SK-N-DZ (cell line): ENCODE measurements at regions not wholly inside any gene's neighbourhood (a gene's known extent, or its start where the extent isn't known, plus 50 kb on each side); places are given as distances from the start of the nearest gene placed in this dataset.
"Not testable (repeated sequence)": the region's sequence is repeated elsewhere in the genome, so short reads cannot be mapped to it uniquely, and the experiment has no call there.

Source experiments
- DNase-seq: peaks from one replicate; pipeline ENCODE4 v3.0.0-alpha.2; 2015; ENCODE audit warnings: low spot score

DNA sequence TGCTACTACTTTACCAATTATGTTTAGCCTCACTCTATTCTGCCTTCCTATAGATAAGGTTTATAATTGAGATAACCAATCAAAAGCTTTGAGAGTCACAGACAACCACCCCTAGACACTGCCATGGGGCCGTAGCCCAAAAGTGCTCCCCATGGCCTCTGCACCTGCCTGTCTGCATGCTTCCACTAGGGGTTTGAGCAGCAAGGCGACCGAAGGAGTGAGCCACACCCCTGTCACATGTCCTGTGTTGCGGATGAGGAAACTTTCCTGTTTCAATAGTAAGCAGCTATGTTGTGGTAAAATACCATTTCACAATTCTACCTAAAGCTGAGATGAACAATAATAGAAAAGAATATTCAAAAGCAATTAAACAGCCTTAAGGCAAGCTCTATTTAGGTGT is 856.0 kb upstream of the FRG1 start:
- no peak for DNase-seq

DNA sequence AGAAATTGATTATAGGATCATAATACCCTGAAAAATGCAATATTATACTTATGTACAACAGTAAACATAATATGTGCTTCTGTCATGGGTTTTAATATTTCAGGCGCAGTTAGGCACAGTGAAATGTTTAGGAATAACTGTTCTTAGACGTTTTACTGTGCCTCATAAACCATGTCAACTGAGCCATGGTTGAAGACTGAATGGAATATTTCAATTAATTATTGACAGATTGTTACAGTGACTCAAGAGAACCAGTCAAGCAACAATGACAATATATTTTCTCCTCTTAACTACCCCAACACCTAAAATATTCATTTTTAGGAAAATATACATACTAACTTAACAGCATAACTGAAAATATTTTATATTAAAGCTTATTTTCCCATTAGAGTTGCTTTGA is 852.7 kb upstream of the FRG1 start:
- DNase-seq = no peak

DNA sequence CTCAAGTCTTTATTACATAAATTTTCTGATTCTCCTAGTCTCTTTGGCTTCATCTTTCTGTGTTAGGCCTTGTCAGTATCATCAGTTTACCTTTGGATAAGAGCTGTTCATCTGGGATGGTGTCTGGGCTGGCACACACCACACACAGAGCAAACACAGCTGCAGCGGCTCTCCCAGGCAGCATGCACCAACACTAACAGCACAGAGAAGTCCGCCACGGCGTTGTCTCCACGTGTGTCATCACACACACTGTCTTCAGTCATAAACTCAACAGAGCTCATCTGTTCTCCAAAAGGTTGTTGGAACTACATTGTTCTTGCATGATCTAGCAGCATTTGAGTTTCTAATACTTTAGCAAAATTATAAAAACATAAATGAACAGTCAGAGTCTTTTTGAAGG is 851.9 kb upstream of the FRG1 start:
- DNase-seq = no peak

DNA sequence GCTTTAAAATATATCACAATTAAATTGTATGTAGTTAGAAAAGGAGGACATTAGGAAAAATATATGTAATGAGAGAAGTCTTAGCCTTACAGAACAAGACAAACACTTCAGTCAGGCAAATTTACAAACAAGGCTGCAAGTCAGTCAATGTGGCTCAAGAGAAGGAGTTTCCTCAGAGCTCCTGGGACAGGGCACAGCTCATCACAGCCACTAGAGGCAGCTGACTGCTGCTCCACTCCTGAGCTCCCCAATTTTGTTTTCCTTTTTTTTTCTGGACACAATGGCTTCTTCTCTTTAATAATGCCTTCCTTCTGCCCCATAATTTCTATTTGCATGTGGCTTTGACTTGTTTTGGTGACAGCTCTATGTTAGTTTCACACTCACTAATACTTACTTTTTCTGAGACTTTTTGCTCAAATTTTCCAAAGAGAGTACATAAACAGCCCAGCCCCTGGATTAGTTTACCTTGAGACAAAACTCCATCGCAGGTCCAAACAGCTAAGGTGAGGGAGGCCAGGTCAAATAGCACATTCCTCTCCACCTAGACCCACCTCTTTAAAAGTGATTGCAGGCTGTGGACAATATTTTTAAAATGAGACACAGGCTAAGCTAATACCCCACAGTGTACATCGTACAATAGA is 850.4 kb upstream of the FRG1 start:
- no peak for DNase-seq

DNA sequence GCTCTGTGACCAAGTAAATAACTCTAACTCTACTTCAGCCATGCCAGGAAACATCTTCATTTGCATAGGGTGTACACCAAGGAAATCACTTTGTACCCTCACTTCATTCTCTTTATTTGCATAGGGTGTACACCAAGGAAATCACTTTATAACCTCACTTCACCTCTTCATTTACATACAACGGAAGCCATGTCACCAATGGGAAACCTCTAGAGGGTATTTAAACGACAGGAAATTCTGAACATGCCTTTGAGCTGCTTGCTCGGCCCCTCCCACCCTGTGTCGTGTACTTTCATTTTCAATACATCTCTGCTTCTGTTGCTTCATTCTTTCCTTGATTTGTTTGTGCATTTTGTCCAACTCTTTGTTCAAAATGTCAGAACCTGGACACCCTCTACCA is 848.1 kb upstream of the FRG1 start:
- no peak for DNase-seq

DNA sequence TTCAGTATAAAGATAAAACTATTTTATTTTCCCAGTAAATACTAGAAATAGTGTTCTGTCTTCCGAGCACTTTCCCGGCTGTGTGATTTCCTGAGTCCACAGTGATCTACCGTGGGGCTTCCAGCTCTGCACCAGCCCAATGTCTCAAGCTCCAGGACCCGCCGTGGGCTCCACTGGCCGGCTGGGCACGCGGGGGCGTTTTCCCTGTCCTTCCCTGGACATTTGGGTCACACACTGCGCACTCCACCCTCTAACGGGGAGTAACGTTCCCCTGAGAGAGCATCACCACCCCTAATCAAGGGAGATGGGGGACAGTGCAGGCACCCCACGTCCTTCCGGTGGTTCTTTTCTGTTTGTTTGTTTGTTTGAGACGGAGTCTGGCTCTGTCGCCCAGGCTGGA is 844.6 kb upstream of the FRG1 start:
- DNase-seq = no peak

DNA sequence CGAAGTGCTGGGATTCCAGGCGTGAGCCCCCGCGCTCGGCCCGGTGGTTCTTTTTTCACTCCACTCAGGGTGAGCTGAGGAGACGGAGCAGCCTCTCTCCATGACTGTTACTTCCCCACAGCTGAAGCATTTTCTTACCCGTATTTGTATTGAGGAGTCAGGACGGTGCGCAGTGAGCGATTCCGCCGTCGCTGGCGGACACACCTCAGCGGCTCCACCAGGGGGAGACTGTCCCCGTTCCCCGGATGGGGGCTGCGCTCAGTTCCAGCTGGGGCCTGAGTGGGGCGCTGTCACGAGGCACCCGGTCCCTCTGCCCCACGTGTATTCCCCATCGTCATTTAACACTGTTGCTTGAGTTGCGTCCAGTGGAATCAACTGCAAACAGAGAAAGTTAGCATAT is 844.0 kb upstream of the FRG1 start:
- no peak for DNase-seq

DNA sequence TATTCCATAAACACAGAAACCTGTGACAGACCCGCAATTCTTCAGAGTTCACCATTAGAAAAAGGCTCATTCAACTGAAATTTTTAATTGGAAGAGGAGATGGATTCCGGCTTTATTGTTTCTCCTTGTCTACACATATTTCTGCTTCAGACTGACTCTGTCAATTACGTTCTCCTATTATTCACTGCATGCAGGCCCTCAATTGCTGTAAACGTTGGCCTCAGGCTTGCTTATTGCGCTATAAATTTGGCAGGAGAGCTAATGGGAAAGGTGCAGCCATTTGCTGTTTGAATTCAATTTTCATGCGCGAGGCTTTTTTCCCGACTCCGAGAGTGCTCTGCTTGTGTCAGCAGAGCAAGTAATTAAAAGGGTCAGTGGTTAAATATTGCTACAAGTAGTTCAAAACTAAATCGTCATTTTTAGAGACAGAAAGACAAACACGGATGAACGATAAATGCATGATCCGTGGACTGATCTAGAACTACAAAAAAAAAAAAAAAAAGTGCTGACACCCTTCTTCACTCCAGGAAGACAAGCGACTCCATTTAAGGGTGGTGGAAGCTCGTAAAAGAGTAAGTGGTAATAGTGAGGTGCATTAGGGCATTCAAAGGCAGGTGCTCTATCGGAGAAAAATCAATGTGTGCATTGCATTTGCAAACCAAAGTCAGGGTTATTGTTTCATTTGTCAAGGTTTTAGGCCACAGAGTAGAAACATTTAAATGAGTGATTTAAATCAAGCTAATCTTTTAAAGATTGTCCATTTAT is 841.6 kb upstream of the FRG1 start:
- DNase-seq = no peak

DNA sequence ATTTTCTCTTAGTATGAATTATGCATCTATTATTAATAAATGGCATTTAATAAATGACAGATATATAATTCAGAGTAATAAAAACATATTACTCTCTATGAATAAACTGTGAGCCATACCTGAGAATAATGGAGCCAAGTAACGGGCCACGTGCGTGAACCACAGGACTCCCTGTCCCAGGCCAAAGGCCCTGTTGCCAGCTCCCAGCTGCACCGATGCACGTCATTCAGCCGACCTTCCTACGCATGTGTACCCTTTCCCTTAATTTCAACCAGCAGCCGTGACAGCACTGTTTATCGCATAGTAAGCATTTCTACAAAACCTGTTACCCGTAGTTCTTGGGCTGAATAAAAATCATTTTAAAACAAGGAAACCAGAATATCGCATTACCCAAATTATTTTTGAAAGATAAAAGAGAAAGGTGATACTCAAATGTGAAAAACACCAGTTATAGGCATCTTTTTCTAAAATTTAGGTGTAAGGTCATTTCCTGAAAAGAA is 827.2 kb upstream of the FRG1 start:
- DNase-seq = no peak

DNA sequence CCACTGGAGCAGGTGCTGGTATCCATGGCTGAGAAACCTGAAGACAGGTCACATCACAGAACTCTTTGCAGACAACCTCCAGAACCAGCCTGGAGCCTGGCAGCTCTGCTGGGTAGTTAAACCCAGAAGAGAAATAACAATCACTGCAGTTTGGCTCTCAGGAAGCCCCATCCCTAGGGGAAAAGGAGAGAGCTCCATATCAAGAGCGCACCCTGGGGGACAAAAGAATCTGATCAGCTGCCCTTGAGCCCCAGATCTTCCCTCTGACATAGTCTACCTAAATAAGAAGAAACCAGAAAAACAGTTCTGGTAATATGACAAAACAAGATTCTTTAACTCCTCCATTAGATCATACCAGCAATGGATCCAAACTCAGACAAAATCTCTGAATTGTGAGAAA is 823.2 kb upstream of the FRG1 start:
- DNase-seq = no peak

DNA sequence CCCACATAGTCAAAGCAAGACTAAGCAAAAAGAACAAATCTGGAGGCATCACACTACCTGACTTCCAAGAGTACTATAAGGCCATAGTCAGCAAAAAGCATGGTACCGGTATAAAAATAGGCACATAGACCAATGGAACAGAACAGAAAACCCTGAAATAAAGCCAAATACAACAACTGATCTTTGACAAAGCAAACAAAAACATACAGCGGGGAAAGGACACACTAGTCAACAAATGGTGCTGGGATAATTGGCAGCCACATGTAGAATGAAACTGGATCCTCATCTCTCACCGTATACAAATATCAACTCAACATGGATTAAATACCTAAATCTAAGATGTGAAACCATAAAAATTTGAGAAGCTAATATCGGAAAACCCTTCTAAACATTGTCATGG is 819.3 kb upstream of the FRG1 start:
- no peak for DNase-seq

DNA sequence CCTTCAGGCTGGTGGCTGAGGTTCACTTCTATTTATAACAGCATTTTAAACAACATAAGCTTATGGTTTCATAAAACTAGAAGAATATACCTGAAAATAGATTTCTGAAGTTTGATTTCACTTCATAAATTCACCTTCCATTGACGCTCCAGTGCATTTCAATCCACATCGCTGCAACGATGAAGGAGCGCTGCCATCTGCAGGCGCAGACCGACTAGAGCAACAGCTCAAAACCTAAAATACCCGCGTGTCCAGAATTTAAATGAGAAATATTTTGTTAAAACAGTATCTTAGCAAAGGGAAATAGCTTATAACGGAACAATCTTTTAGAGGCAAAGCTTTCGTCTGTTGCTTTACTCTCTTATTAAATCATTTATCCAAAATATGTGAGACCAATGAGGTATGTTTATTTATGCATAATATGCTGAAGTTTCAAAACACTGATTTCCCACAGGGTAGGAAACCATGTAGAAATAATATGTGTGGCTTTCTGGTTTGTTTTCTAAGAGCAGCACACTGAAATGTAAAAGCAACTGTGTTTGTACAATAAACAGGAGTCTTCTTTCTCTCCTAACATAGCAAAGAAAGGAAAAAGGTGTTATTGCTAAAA is 816.4 kb upstream of the FRG1 start:
- DNase-seq = no peak

DNA sequence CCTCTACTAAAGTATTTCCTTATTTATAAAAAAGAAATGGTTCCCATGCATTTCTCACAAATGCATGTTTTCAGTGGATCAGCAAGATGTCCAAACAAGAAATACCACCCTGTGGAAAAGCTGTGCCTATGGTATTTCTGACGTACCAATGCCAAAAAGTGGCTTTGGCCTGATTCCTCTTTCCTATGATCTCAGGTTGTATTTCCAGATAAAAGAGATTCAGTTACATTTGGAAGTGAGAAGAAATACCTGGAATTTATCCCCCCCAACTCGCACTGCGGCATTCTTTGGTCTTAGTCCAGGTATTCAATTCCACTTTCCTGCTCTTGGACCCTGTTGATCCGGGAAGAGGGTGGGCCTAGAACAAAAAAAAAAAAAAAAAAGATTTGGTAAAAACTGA is 815.9 kb upstream of the FRG1 start:
- DNase-seq = no peak

DNA sequence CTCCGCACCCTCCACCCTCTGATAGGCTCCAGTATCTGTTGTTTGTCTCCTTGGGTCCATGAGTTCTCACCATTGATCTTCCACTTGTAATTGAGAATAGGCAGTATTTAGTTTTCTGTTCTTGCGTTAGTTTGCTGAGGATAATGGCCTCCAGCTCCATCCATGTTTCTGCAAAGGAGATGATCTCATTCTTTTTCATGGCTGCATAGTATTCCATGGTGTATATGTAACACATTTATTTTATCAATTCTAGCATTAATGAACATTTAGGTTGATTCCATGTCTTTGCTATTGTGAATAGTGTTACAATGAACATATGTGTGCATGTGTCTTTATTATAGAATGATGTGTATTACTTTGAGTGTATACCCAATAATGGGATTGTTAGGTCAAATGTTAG is 814.6 kb upstream of the FRG1 start:
- DNase-seq = no peak

DNA sequence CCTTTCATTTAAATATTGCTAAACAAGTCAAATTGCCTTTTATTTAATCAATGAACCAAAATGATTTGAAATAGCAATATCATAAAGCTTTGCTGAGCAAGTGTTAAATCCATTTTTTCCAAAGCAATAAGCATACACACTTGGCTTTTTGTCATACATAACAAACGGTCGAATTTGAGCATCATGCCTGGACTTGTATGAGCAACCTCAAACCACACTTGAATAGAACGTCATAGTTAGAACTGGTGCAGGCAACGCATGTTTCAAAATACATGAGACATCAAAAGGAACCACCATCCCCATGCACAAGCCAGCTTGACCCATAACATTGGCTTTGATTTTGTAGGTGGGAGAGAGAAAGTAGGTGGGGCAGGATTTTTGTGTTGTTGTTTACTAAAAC is 812.3 kb upstream of the FRG1 start:
- no peak for DNase-seq

DNA sequence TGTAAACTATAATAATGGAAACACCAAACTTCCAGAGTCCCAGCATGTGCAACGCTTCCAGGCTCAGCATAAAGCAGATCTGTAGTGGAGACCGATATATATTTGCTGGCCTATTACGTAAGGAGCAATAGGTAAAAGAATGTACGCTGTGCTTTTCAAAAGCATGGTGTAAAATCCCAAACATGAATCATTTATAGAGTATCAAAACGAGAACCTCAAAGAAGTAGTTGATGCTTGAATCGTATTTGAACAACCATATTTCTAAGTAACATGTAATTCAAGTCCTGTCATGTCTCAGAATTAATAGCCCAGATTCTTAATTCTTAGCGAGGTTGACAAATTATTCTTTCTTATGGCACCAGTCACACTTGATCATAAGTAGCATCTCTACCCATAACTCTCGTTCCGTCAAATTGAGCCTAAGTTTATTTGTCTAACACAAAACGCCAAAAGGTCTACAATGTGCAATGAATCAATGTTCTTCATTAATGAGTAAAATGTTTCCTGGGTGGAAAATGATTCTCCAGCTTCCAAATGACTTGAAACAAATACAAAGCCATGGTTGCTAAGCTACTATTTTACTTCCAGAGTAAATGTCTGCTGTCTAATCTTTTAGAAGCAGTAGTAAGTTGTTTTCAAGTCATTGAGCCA is 811.5 kb upstream of the FRG1 start:
- DNase-seq = no peak

DNA sequence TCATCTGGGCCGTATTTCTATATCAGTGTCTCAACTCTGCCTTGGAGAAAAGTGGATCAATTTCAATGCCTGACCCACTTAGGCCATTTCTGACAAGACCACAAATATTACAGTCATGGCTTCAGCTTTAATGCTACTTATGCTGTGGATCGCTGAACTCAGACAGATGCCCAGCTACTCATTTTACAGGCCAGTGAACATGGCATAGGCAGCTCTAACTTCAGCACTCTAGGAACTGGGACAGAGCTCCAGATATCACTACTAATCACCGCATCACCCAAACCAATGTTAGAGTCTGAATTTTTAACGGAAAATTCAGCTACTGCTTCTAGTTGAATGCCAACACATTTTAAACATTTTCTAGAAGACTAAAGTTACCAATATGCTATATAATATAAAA is 809.6 kb upstream of the FRG1 start:
- no peak for DNase-seq

DNA sequence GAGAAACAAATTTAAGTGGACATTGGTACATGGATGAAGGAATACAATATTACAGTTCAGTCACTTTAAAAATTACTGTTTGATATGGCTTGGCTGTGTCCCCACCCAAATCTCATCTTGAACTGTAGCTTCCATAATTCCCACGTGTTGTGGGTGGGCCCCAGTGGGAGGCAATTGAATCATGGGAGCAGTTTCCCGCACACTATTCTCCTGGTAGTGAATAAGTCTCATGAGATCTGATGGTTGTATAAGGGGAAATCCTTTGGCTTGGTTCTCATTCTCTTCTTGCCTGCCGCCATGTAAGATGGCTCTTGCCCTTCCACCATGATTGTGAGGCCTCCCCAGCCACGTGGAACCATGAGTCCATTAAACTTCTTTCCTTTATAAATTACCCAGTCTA is 804.2 kb upstream of the FRG1 start:
- no peak for DNase-seq

DNA sequence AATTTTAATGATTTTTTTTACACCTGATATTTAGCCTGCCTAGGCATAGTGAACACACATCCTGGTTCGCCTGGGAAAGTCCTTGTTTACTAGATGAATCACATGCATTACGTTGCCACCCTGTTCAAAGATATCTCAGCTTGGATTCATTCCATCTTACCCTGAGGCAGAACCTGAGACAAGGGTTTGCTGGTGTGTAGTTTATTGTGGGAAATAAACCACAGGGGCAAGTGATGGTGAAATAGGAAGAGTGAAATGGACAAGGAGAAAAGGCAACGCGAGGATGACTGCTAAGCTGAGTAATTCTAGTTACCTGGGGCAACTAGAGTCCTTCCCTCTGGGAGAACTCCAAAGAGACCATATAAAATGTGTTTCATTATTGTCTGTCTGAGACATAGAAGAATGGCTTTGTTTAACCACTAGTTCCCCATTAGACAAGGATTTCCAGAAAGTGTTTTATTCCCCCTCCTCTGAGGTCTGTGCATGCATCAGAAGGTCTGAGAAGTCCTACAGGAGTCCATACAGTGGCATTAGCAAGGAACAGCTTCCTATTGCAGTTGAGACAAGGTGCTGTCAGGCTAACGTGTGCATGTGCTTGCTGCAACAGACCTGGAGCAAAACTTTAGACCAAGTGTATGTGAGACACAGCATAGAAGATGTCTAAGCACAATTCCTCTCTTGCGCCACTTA is 797.3 kb upstream of the FRG1 start:
- no peak for DNase-seq

DNA sequence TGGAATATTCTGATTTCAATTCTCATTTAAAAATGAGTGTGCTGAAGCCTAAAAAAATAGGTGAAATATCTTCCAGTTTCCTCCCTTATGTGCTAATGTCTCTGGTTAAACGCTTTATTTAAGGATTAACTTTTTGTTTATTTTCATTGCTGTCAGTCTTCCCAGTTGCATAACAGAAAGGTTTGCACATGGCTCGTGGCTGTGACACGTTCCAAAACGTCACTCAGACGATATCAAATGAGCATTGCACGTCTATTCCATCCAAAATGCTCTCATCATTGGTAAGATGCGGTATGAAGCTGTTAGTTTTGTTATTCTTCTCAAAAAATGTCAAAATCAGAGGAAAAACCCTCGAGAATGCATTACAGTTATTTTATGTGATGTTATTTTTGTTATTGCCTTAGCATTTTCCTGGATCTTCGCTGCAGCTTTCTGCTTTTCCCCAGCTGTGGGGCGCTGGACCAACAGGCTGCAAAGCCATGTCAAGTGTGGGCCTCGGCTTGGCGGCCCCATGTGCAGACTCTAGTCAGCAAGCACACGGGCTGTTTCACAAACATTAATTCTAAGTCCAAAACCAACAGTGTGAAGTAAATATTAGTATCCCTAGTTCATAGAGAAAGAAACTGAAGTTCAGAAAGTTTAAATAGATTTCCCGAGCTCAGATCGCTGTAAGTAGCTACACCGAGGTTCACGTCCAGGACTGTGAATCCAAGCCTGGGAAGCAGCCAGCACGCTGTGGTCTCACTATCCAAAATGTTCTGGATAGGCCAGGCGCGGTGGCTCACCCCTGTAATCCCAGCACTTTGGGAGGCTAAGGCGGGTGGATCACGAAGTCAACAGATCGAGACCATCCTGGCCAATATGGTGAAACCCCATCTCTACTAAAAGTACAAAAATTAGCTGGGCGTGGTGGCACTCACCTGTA is 793.4 kb upstream of the FRG1 start:
- no peak for DNase-seq

DNA sequence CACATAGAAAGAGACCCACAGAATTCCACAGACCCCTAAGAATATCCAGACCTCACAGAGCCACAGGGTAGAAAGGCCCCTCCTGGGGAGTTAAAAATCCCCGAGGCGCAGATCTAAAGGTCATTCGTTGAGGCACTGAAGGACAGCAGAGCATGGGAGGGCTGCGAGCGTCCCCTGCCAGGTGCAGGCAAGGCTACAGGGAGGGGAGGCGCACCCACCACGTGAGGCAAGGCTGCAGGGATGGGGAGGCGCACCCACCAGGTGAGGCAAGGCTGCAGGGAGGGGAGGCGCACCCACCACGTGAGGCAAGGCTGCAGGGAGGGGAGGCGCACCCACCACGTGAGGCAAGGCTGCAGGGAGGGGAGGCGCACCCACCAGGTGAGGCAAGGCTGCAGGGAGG is 785.6 kb upstream of the FRG1 start:
- not testable (repeated sequence) for DNase-seq
